Trophoblast cell (in vitro differentiated cells and primary cell): ENCODE measurements at regions not wholly inside any gene's neighbourhood (a gene's known extent, or its start where the extent isn't known, plus 50 kb on each side); places are given as distances from the start of the nearest gene placed in this dataset.

Source experiments
- DNase-seq, 2 donors: peaks; one replicate each; pipeline ENCODE4 v3.0.0-alpha.2; 2016
- H2AFZ ChIP-seq: 2 replicates; pipeline ENCODE4 v1.6.1; 2013; ENCODE audit warnings: low read length, moderate library complexity, mild to moderate bottlenecking; ENCODE audit not compliant: insufficient read depth, poor library complexity
- H2AK5ac ChIP-seq: 2 replicates; pipeline ENCODE4 v1.6.1; 2013; ENCODE audit warnings: mild to moderate bottlenecking, low read length
- H2BK120ac ChIP-seq: 2 replicates; pipeline ENCODE4 v1.6.1; 2013; ENCODE audit warnings: low read length, mild to moderate bottlenecking, moderate library complexity; ENCODE audit not compliant: insufficient read depth, poor library complexity
- H2BK12ac ChIP-seq: 2 replicates; pipeline ENCODE4 v1.6.1; 2013; ENCODE audit warnings: mild to moderate bottlenecking, low read length, moderate library complexity
- H2BK5ac ChIP-seq: 2 replicates; pipeline ENCODE4 v1.6.1; 2013; ENCODE audit warnings: low read length, low read depth, moderate library complexity, mild to moderate bottlenecking; ENCODE audit not compliant: poor library complexity
- H3K14ac ChIP-seq: 2 replicates; pipeline ENCODE4 v1.6.1; 2013; ENCODE audit warnings: mild to moderate bottlenecking, low read length
- H3K18ac ChIP-seq: 2 replicates; pipeline ENCODE4 v1.6.1; 2013; ENCODE audit warnings: mild to moderate bottlenecking, low read length
- H3K23ac ChIP-seq: 2 replicates; pipeline ENCODE4 v1.6.1; 2013; ENCODE audit warnings: low read length
- H3K27ac ChIP-seq: 2 replicates; pipeline ENCODE4 v1.5.1; 2013; ENCODE audit warnings: low read depth, mild to moderate bottlenecking, inconsistent platforms, low read length, moderate library complexity
- H3K27me3 ChIP-seq: 2 replicates; pipeline ENCODE4 v1.6.1; 2013; ENCODE audit warnings: inconsistent platforms, mild to moderate bottlenecking, low read length, moderate library complexity; ENCODE audit not compliant: insufficient read depth
- H3K36me3 ChIP-seq, 2 experiments: 1 replicate in 1 of 2; 2 replicates in 1 of 2; pipeline ENCODE4 v1.6.1; 2013; ENCODE audit warnings: low read length in 2 of 2, mild to moderate bottlenecking in 2 of 2, moderate library complexity in 1 of 2; ENCODE audit not compliant: insufficient read depth in 2 of 2, control insufficient read depth in 1 of 2
- H3K4ac ChIP-seq: 2 replicates; pipeline ENCODE4 v1.6.1; 2013; ENCODE audit warnings: low read depth, mild to moderate bottlenecking, low read length, moderate library complexity
- H3K4me1 ChIP-seq, 2 experiments: 1 replicate in 1 of 2; 2 replicates in 1 of 2; pipeline ENCODE4 v1.6.1; 2013; ENCODE audit warnings: low read length in 2 of 2, mild to moderate bottlenecking in 2 of 2, moderate library complexity in 1 of 2; ENCODE audit not compliant: insufficient read depth in 2 of 2, control insufficient read depth in 1 of 2
- H3K4me2 ChIP-seq: 2 replicates; pipeline ENCODE4 v1.6.1; 2013; ENCODE audit warnings: inconsistent platforms, mild to moderate bottlenecking, low read length, moderate library complexity
- H3K4me3 ChIP-seq: 2 replicates; pipeline ENCODE4 v1.5.1; 2013; ENCODE audit warnings: mild to moderate bottlenecking, low read depth, low read length, inconsistent platforms
- H3K79me1 ChIP-seq: one replicate; pipeline ENCODE4 v1.6.1; 2013; ENCODE audit warnings: low read length
- H3K79me2 ChIP-seq: 2 replicates; pipeline ENCODE4 v1.6.1; 2013; ENCODE audit warnings: low read length, mild to moderate bottlenecking; ENCODE audit not compliant: control insufficient read depth, insufficient read depth, poor library complexity
- H3K9ac ChIP-seq: 2 replicates; pipeline ENCODE4 v1.6.1; 2013; ENCODE audit warnings: mild to moderate bottlenecking, low read length
- H3K9me3 ChIP-seq: 2 replicates; pipeline ENCODE4 v1.6.1; 2013; ENCODE audit warnings: low read depth, mild to moderate bottlenecking, control low read depth, inconsistent platforms, low read length; ENCODE audit not compliant: insufficient read depth
- H4K12ac ChIP-seq: 2 replicates; pipeline ENCODE4 v1.6.1; 2013; ENCODE audit warnings: low read depth, mild to moderate bottlenecking, low read length, moderate library complexity
- H4K8ac ChIP-seq: 2 replicates; pipeline ENCODE4 v1.6.1; 2013; ENCODE audit warnings: low read depth, mild to moderate bottlenecking, low read length, moderate library complexity
- H4K91ac ChIP-seq: one replicate; pipeline ENCODE4 v1.6.1; 2013; ENCODE audit warnings: low read depth, mild to moderate bottlenecking, low read length, moderate library complexity
- WGBS: extraction: QIAGEN DNeasy Blood & Tissue Kit; methylation state at CpG from one replicate; pipeline ENCODE4 v1.1.7; 2013; ENCODE audit warnings: missing lambda C conversion rate; ENCODE audit not compliant: insufficient read length, insufficient coverage; ENCODE audit errors: extremely low coverage; 5-methylcytosine and 5-hydroxymethylcytosine counted together

GRCh38 chr18:75654851-75655751 lies 227.6 kb upstream of the SMIM21 start:
- H3K4ac ChIP-seq = no peak overlapping the region
- no peak overlapping the region for H4K8ac ChIP-seq
- no peak overlapping the region for H2AK5ac ChIP-seq
- WGBS = no CpG with 5 or more reads among the region's 10 CpGs
- no peak overlapping the region for H2BK12ac ChIP-seq
- DNase-seq = no peak
- no peak overlapping the region for H3K4me2 ChIP-seq
- no peak overlapping the region for H3K27ac ChIP-seq
- no peaks in the 10 kb centered on the region for H3K4me1 ChIP-seq
- no peaks in the 10 kb centered on the region for H3K36me3 ChIP-seq
- no peak overlapping the region for H3K23ac ChIP-seq
- no peaks in the 10 kb centered on the region for H3K27me3 ChIP-seq
- no peaks in the 10 kb centered on the region for H3K79me2 ChIP-seq
- no peak overlapping the region for H4K12ac ChIP-seq
- no peaks in the 10 kb centered on the region for H3K9me3 ChIP-seq
- no peak overlapping the region for H3K4me3 ChIP-seq
- H3K79me1 ChIP-seq = no peaks in the 10 kb centered on the region
- H2BK120ac ChIP-seq = no peak overlapping the region
- H2AFZ ChIP-seq = no peak overlapping the region
- no peak overlapping the region for H3K14ac ChIP-seq
- no peak overlapping the region for H3K18ac ChIP-seq
- H2BK5ac ChIP-seq = no peak overlapping the region
- H4K91ac ChIP-seq = no peak overlapping the region
- no peak overlapping the region for H3K9ac ChIP-seq

GRCh38 chr18:75654386-75654785 lies 226.9 kb upstream of the SMIM21 start:
- Histone ChIP-seq H3K27ac (no peak overlapping the region), H3K79me2 (no peaks in the 10 kb centered on the region), H2BK120ac (no peak overlapping the region), H2AK5ac (no peak overlapping the region), H3K18ac (no peak overlapping the region), H3K14ac (no peak overlapping the region), H4K91ac (no peak overlapping the region), H3K4me2 (no peak overlapping the region), H4K8ac (no peak overlapping the region), H4K12ac (no peak overlapping the region), H3K4me1 (no peaks in the 10 kb centered on the region), H3K27me3 (no peaks in the 10 kb centered on the region), H3K79me1 (no peaks in the 10 kb centered on the region), H2AFZ (no peak overlapping the region), H3K9ac (no peak overlapping the region), H3K36me3 (no peaks in the 10 kb centered on the region), H2BK12ac (no peak overlapping the region), H3K9me3 (no peaks in the 10 kb centered on the region), H2BK5ac (no peak overlapping the region), H3K4ac (no peak overlapping the region), H3K23ac (no peak overlapping the region), H3K4me3 (no peak overlapping the region)
- DNase-seq = no peak
- no CpG with 5 or more reads among the region's 6 CpGs for WGBS

DNA sequence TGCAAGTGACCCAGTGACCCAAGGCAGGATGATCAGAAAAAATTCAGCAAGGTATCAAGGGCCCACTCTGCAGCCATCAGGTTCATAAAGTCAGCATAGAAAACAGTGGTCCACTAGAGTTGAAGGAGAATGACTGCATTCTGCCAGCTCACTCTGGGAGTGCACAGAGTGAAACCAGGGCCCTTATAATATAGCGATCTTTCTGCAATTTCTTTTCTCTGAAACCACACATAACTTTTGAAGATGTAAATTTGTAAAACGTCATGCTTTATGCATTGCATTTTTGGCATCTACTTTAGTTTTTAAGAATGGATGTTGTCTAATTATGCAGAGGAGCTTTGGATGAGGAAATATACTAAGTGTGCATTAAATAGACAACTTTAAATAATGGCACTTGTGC lies 225.0 kb upstream of the SMIM21 start:
- no peak for DNase-seq
- no peak overlapping the region for H3K14ac ChIP-seq
- WGBS = no CpG with 5 or more reads among the region's 2 CpGs

DNA sequence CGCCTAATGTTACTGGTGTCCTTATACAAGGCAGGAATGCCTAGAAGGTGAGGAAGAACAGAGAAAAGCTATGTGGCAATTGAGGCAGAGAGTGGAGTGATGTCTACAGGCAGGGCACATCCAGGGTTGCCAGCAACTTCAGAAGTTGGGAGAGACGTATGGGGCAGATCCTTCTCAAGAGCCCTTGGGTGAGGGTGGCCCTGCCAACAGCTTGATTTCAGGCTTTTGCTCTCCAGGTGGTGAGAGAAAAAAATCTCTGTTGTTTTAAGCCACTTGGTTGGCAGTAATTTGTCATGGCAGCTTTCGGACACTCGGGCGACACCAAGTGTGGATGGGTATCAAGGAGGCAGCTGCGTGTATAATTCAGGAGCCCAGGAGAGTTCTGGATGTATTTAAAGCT lies 217.4 kb upstream of the SMIM21 start:
- DNase-seq = no peak
- Histone ChIP-seq H3K4me2 (no peak overlapping the region), H3K9ac (no peak overlapping the region), H2AK5ac (no peak overlapping the region), H2BK12ac (no peak overlapping the region), H3K79me1 (no peaks in the 10 kb centered on the region), H3K9me3 (peaks cover 6% of the 10 kb centered on the region), H3K4ac (no peak overlapping the region), H4K12ac (no peak overlapping the region), H2AFZ (no peak overlapping the region), H3K4me1 (no peaks in the 10 kb centered on the region), H2BK120ac (no peak overlapping the region), H4K8ac (no peak overlapping the region), H3K4me3 (no peak overlapping the region), H3K23ac (no peak overlapping the region), H3K36me3 (no peaks in the 10 kb centered on the region), H3K14ac (no peak overlapping the region), H3K18ac (no peak overlapping the region), H3K79me2 (no peaks in the 10 kb centered on the region), H3K27ac (no peak overlapping the region), H4K91ac (no peak overlapping the region), H2BK5ac (no peak overlapping the region), H3K27me3 (no peaks in the 10 kb centered on the region)
- WGBS = no CpG with 5 or more reads among the region's 6 CpGs

More for the DNA sequence above, 225.0 kb upstream of the SMIM21 start:
- no peaks in the 10 kb centered on the region for H3K79me2 ChIP-seq
- no peak overlapping the region for H4K8ac ChIP-seq
- no peak overlapping the region for H3K23ac ChIP-seq
- no peak overlapping the region for H3K27ac ChIP-seq
- no peaks in the 10 kb centered on the region for H3K9me3 ChIP-seq
- H2AFZ ChIP-seq = no peak overlapping the region
- H4K12ac ChIP-seq = no peak overlapping the region
- no peak overlapping the region for H3K9ac ChIP-seq
- no peaks in the 10 kb centered on the region for H3K79me1 ChIP-seq
- no peaks in the 10 kb centered on the region for H3K27me3 ChIP-seq
- no peak overlapping the region for H2AK5ac ChIP-seq
- no peak overlapping the region for H3K4ac ChIP-seq
- no peak overlapping the region for H2BK12ac ChIP-seq
- no peak overlapping the region for H3K18ac ChIP-seq
- H4K91ac ChIP-seq = no peak overlapping the region
- no peaks in the 10 kb centered on the region for H3K4me1 ChIP-seq
- H2BK120ac ChIP-seq = no peak overlapping the region
- H3K36me3 ChIP-seq = no peaks in the 10 kb centered on the region
- no peak overlapping the region for H3K4me3 ChIP-seq
- no peak overlapping the region for H2BK5ac ChIP-seq
- H3K4me2 ChIP-seq = no peak overlapping the region
